Astrocyte of the spinal cord (primary cell): ENCODE measurements at regions not wholly inside any gene's neighbourhood (a gene's known extent, or its start where the extent isn't known, plus 50 kb on each side); places are given as distances from the start of the nearest gene placed in this dataset.
"Not testable (repeated sequence)": the region's sequence is repeated elsewhere in the genome, so short reads cannot be mapped to it uniquely, and the experiment has no call there.

ENCODE experiments used
- DNase-seq: peaks from one replicate; pipeline ENCODE4 v3.0.0; 2011; ENCODE audit warnings: low read depth, low spot score
- H3K4me3 ChIP-seq: 2 replicates; pipeline ENCODE4 v1.5.1; 2011; ENCODE audit warnings: low read depth, mild to moderate bottlenecking, low read length, moderate library complexity
- CTCF ChIP-seq: IDR thresholded peaks from 2 replicates; pipeline ENCODE4 v1.5.1; 2012; ENCODE audit warnings: low read depth, mild to moderate bottlenecking, low read length, inconsistent platforms
- in situ Hi-C: cut with HindIII; loops from 2 replicates; pipeline ENCODE4 v1.10.0; 2017; ENCODE audit warnings: low sequenced_read_pairs

- TF ChIP-seq CTCF, result no peak
- DNase-seq, result no peak
- in situ Hi-C loops, result no loop called here
- H3K4me3 ChIP-seq, result no peak overlapping the region
Observed at GRCh38 chr4:59457576-59457975, 1742.5 kb upstream of the ADGRL3 start.

GRCh38 chr4:59484944-59485343 lies 1715.2 kb upstream of the ADGRL3 start:
- no peak for DNase-seq
- in situ Hi-C loops, result no loop called here
- TF ChIP-seq CTCF, result no peak
- H3K4me3 ChIP-seq, result no peak overlapping the region

GRCh38 chr4:59500103-59500502 lies 1700.0 kb upstream of the ADGRL3 start:
- no peak overlapping the region for H3K4me3 ChIP-seq
- no peak for TF ChIP-seq CTCF
- no peak for DNase-seq
- in situ Hi-C loops, result no loop called here

GRCh38 chr4:59503731-59504130 lies 1696.4 kb upstream of the ADGRL3 start:
- in situ Hi-C loops, result no loop called here
- DNase-seq, result no peak
- H3K4me3 ChIP-seq, result no peak overlapping the region
- no peak for TF ChIP-seq CTCF

- in situ Hi-C loops, DNase-seq, H3K4me3 ChIP-seq: not testable (repeated sequence)
Observed at GRCh38 chr4:59511809-59512208, 1688.3 kb upstream of the ADGRL3 start.

- no peak for TF ChIP-seq CTCF
- in situ Hi-C loops, result no loop called here
- H3K4me3 ChIP-seq, result no peak overlapping the region
Observed at GRCh38 chr4:59517007-59517406, 1683.1 kb upstream of the ADGRL3 start.

GRCh38 chr4:59518005-59518823 lies 1681.9 kb upstream of the ADGRL3 start:
- no peak for TF ChIP-seq CTCF
- H3K4me3 ChIP-seq, result no peak overlapping the region
- in situ Hi-C loops, result no loop called here
- DNase-seq, result no peak

More at GRCh38 chr4:59517007-59517406, 1683.1 kb upstream of the ADGRL3 start:
- no peak for DNase-seq
